ENCODE measurements at regions not wholly inside any gene's neighbourhood (a gene's known extent, or its start where the extent isn't known, plus 50 kb on each side); places are given as distances from the start of the nearest gene placed in this dataset.

DNA sequence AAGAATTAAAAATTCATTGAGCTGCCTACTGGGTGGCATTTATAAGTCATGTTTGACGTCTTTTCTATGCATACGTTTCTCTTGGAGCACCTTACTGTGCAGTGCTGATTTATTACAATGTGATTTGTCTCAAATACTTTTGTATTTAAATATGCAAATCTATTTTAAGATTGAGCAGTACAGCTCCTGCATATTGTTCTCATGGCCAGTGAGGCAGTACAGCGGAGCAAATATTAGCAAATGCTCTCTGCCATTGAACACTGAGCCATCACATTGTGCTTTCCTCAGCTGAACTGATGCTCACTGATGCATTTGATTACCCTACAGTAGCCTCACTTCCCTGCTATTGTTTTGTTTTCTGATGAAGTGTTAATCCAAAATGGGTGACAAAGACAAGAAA lies 149.6 kb downstream of the HTR1A start:
- H3K27me3 Mint-ChIP-seq (ENCODE audit: low read depth), result no peaks in the 10 kb centered on the region
- H3K9me3 Mint-ChIP-seq, result peaks cover 6% of the 10 kb centered on the region
- no peaks in the 10 kb centered on the region for H3K4me1 Mint-ChIP-seq
- no peaks in the 10 kb centered on the region for H3K36me3 Mint-ChIP-seq (ENCODE audit: low read depth)
- TF ChIP-seq, protein P1, sequence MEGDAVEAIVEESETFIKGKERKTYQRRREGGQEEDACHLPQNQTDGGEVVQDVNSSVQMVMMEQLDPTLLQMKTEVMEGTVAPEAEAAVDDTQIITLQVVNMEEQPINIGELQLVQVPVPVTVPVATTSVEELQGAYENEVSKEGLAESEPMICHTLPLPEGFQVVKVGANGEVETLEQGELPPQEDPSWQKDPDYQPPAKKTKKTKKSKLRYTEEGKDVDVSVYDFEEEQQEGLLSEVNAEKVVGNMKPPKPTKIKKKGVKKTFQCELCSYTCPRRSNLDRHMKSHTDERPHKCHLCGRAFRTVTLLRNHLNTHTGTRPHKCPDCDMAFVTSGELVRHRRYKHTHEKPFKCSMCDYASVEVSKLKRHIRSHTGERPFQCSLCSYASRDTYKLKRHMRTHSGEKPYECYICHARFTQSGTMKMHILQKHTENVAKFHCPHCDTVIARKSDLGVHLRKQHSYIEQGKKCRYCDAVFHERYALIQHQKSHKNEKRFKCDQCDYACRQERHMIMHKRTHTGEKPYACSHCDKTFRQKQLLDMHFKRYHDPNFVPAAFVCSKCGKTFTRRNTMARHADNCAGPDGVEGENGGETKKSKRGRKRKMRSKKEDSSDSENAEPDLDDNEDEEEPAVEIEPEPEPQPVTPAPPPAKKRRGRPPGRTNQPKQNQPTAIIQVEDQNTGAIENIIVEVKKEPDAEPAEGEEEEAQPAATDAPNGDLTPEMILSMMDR (conservative IDR thresholded peaks at IDR 0.05), result no peak
- H3K27ac Mint-ChIP-seq (ENCODE audit: unreplicated experiment), result no peak overlapping the region
- no peak for DNase-seq (ENCODE audit: low read depth, low spot score)
- no peak overlapping the region for H3K4me3 Mint-ChIP-seq

DNA sequence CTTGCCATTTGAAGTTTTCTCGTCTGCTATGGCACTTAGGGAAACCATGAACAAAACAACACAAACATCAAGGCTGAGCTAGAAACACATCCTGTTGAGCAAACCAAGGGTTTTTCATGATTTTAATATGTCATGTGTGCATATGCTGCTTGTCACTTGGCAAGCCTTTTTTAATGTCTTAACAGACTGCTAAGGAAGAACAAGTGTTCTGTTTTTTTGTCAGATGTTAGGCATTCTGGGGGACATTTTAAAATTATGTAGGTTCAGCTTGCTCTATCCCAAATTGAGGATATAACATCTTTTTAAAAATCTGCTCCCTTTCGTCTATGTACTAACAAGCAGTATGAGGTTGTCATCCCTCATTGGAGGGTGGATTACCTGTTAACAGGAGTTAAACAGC lies 150.3 kb downstream of the HTR1A start:
- H3K27ac Mint-ChIP-seq (ENCODE audit: unreplicated experiment), result no peak overlapping the region

DNA sequence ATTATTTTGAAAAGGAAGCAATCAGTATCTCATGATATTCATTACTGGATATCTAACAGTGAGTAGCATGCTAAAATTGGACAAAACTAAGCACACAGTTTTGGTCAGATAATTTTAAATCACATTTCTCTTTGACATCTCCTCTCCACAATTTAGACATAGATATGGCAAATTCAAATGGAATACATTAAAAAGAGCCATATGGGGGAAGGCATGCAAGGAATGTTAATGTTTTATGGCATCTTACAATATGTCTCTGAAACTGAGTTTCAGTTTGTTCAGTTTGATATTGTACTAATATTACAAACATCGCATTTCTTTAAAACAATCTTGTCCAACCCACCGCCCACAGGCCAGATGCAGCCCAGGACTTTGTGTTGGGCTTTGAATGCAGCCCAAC lies 151.0 kb downstream of the HTR1A start:
- TF ChIP-seq, protein P1 (conservative IDR thresholded peaks at IDR 0.05), result no peak
- Mint-ChIP-seq H3K36me3 (ENCODE audit: low read depth) (no peaks in the 10 kb centered on the region), H3K4me1 (no peaks in the 10 kb centered on the region), H3K4me3 (no peak overlapping the region), H3K27ac (ENCODE audit: unreplicated experiment) (no peak overlapping the region), H3K9me3 (peaks cover 6% of the 10 kb centered on the region), H3K27me3 (ENCODE audit: low read depth) (no peaks in the 10 kb centered on the region)
- DNase-seq (ENCODE audit: low read depth, low spot score), result no peak

More for the DNA sequence above, 150.3 kb downstream of the HTR1A start:
- H3K4me3 Mint-ChIP-seq, result no peak overlapping the region
- no peaks in the 10 kb centered on the region for H3K36me3 Mint-ChIP-seq (ENCODE audit: low read depth)
- H3K9me3 Mint-ChIP-seq, result peaks cover 6% of the 10 kb centered on the region
- H3K27me3 Mint-ChIP-seq (ENCODE audit: low read depth), result no peaks in the 10 kb centered on the region
- TF ChIP-seq, protein P1 (conservative IDR thresholded peaks at IDR 0.05), result no peak
- DNase-seq (ENCODE audit: low read depth, low spot score), result no peak
- no peaks in the 10 kb centered on the region for H3K4me1 Mint-ChIP-seq

DNA sequence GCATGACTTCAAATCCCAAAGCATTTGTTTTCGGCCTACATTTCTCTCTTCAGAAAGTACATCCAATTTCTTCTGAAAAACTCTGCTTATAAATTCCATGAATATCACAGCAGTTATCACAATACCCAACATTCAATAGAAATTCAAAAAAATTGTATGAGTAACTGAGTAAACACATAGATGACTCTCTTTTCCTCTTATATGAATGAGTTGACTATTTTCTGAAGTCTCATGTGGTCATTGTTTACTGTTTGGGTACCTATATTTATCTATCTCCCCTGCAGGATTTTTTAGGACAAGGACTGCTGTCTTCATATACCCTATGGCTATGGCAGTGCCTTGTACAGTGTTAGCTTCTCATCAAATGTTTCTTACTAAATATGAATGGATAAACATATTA lies 157.1 kb downstream of the HTR1A start:
- H3K9me3 Mint-ChIP-seq, result peaks cover 3% of the 10 kb centered on the region
- H3K4me1 Mint-ChIP-seq, result no peaks in the 10 kb centered on the region
- TF ChIP-seq, protein P1 (conservative IDR thresholded peaks at IDR 0.05), result no peak
- DNase-seq (ENCODE audit: low read depth, low spot score), result no peak
- H3K27me3 Mint-ChIP-seq (ENCODE audit: low read depth), result peaks cover 2% of the 10 kb centered on the region
- no peak overlapping the region for H3K4me3 Mint-ChIP-seq
- H3K27ac Mint-ChIP-seq (ENCODE audit: unreplicated experiment), result no peak overlapping the region
- H3K36me3 Mint-ChIP-seq (ENCODE audit: low read depth), result no peaks in the 10 kb centered on the region

DNA sequence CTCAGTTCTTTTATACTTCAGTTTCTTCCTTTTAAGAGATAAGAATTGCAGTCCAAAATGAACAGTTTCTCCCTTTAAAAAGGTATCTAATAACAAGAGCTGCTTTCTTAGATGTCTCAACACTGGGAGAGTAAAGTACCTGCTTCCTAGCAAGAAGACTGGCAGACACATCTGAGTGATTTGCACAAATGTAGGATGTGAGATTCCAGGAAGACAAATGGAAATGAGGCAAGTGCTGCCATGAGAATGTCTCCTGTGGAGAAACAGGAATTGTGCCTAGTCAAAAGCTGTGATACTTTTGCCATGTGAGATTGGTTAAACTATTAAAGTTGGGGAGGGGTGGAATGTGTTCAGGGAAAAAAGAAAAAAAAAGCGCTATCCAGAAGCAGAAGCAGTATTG lies 159.1 kb downstream of the HTR1A start:
- TF ChIP-seq, protein P1 (conservative IDR thresholded peaks at IDR 0.05), result no peak
- no peaks in the 10 kb centered on the region for H3K36me3 Mint-ChIP-seq (ENCODE audit: low read depth)
- no peaks in the 10 kb centered on the region for H3K4me1 Mint-ChIP-seq
- H3K27ac Mint-ChIP-seq (ENCODE audit: unreplicated experiment), result no peak overlapping the region
- peaks cover 2% of the 10 kb centered on the region for H3K27me3 Mint-ChIP-seq (ENCODE audit: low read depth)
- DNase-seq (ENCODE audit: low read depth, low spot score), result no peak
- no peaks in the 10 kb centered on the region for H3K9me3 Mint-ChIP-seq
- H3K4me3 Mint-ChIP-seq, result no peak overlapping the region

DNA sequence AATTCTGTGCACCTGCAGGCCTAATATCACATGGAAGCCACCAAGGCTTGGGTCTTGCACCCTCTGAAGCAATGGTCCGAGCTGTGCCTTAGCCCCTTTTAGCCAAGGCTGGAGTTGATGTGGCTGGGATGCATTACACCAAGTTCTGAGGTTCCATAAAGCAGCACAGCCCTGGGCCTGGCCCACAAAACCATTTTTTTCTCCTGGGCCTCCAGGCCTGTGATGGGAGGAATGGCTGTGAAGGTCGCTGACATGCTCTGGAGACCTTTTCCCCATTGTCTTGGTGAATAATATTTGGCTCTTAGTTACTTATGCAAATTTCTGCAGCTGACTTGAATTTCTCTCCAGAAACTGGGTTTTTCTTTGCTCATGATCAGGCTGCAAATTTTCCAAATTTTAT lies 167.3 kb downstream of the HTR1A start:
- H3K27me3 Mint-ChIP-seq (ENCODE audit: low read depth), result peaks cover 5% of the 10 kb centered on the region
- H3K36me3 Mint-ChIP-seq (ENCODE audit: low read depth), result no peaks in the 10 kb centered on the region
- no peak for DNase-seq (ENCODE audit: low read depth, low spot score)
- H3K27ac Mint-ChIP-seq (ENCODE audit: unreplicated experiment), result no peak overlapping the region
- no peak overlapping the region for H3K4me3 Mint-ChIP-seq
- TF ChIP-seq, protein P1 (conservative IDR thresholded peaks at IDR 0.05), result no peak
- H3K9me3 Mint-ChIP-seq, result peaks cover 6% of the 10 kb centered on the region
- H3K4me1 Mint-ChIP-seq, result no peaks in the 10 kb centered on the region
